Posterior vena cava (tissue), 2 donors: ENCODE measurements at regions not wholly inside any gene's neighbourhood (a gene's known extent, or its start where the extent isn't known, plus 50 kb on each side); places are given as distances from the start of the nearest gene placed in this dataset.

Experiments
- DNase-seq: peaks from one replicate; pipeline ENCODE4 v3.0.0-alpha.2; 2020; ENCODE audit warnings: low spot score
- intact Hi-C, 2 donors: fragments of 100-400 bp; cut with DNase I; formaldehyde crosslinking; loops; one replicate each; pipeline versions ENCODE4 v1.14.1 to v1.14.2; 2022 to 2023
- donor health status: DM: yes; HTN: yes; CAD: no.
- donor health status: DM: yes; HTN: yes; CAD: no.

DNA sequence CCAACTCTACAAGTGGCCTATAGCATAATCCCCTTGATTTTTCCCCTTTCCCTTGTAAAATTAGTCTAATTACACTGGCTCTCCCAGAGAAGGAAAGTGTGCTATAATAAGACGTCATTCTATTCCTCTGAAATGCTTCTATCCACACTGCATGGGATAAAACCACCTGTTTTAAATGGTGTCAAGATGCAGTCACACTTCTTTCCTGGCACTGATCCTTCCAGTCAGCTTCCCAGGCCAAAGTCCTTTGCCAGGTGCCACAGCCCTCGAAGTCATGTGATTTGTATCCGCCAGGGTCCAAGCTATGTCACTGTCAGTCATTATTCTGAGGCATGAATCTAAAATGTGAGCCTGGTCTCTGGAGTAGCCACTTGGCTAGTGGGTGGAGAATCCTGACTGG lies 169.0 kb upstream of the KIAA1217 start:
- intact Hi-C loops = no loop called here
- DNase-seq = no peak

DNA sequence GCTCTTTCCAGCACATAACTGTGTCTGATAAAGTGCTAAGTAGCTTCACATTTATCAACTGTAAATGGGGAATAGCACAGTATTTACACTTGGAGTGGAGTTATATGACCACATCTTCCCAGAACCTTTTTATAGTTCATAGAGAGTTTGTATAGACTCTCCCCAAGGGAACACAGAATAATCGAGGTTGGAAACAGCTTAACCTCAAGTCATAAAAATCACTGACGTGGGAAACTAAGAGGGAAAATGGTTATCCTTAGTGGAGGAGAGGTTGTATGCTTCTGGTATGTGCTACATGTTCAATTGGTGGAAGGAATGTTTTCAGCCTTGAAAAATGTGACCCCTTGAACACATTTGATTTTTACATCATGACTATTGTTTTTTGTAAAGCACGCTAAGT lies 167.9 kb upstream of the KIAA1217 start:
- intact Hi-C loops = no loop called here
- DNase-seq = no peak

DNA sequence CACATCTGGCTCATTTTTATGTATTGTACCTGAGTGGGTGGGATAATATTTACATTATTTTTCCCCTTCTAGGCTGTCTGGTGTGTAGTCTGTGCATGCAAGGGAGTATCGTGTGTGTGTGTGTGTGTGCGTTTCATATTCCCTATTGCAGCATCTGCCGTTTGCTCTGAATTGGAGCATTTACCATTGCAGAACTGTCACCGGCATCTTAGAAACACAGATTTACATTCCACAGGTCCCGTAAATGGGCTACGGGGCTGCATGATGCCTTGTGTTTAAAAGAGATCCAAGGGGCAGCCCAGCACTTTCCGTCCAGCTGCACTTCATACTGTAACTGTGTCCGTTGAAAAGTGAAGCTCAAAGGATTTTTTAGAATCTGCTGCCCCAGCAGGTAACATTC lies 167.1 kb upstream of the KIAA1217 start:
- DNase-seq = no peak
- intact Hi-C loops = no loop called here

DNA sequence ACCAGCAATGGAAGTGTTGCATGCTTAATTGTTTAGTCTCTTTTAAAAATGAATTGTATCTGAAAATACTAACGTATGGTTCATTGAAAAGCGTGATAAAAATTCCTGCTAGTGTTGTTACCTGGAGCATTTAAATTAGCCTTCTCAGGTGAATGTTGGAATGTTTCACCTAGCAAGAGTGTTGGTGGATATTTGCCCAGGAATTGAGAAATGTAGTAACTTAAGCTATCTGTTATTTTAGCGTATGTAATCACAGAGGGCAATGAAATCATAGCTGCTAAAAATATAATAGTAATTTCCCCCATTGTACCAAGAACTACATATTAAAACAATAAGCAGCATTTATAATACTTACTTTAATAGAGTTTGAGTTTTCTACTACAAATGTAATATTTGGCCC lies 166.1 kb upstream of the KIAA1217 start:
- intact Hi-C loops = no loop called here
- no peak for DNase-seq

DNA sequence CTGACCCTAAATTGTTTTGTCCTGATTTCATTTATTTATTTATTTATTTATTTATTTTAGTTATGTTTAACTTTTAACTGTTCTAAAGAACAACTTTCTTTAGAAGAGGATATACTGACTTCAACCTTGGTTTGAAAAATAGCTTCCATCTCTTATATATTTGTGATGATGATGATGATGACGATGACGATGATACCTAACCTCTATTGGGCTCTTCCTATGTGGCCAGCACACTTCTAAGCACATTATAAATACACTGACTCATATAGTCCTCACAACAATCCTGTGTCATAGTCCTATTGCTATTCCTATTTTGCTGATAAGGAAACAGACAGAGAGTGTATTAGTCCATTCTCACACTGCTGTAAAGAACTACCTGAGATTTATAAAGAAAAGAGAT lies 162.9 kb upstream of the KIAA1217 start:
- intact Hi-C loops = no loop called here
- no peak for DNase-seq

DNA sequence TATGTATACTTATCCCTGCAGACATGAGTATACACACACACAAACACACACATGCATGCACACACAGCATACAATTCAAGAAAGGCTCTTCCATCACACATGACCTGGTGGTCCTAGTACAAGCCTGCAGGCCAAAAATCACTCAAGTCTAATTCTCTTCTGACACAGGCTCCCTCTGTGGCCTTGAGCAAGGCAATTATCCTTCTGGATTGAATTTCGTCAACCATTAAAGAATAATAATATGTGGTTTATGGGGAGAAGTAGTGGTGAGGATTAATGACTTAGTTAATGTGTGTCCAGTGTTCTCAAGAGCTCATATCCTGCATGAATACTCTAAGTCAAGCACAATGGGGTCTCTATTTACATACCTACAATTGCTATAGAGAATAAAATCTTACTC lies 161.8 kb upstream of the KIAA1217 start:
- intact Hi-C loops = no loop called here
- DNase-seq = no peak

DNA sequence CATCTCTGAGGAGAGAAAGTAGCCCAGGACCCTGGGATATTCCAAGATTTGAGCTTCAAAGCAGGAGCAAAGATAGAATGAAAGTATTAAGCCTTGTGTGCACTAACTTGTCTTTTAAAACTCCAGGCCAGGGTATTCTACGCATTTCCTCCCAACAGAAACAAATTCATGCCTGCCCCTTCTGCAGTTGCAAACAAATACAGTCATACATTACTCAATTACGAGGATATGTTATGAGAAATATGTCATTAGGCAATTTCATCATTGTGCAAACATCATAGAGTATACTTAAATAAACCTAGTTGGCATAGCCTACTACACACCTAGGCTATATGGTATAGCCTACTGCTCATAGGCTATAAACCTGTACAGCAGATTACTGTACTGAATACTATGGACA lies 154.5 kb upstream of the KIAA1217 start:
- intact Hi-C loops = no loop called here
- DNase-seq = no peak

DNA sequence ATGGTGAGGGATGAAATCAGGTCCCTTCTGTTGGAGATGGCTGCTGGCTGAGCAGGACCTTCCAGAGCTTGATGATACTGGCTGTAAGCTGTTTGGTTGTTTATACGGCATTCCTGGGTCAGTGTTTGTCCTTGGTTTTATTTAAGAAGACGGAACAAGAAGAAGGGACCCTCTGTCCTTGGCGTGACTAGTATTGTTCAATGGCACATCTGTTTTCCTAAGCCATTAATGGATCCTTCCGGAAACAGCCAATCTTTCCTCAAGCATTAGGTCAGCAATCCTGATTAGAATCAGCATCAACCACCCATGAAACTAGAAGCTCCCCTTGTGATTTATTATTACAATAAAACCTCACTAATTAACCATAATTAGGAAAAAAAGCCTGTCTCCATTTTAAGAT lies 128.7 kb upstream of the KIAA1217 start:
- no peak for DNase-seq
- intact Hi-C loops = no loop called here

DNA sequence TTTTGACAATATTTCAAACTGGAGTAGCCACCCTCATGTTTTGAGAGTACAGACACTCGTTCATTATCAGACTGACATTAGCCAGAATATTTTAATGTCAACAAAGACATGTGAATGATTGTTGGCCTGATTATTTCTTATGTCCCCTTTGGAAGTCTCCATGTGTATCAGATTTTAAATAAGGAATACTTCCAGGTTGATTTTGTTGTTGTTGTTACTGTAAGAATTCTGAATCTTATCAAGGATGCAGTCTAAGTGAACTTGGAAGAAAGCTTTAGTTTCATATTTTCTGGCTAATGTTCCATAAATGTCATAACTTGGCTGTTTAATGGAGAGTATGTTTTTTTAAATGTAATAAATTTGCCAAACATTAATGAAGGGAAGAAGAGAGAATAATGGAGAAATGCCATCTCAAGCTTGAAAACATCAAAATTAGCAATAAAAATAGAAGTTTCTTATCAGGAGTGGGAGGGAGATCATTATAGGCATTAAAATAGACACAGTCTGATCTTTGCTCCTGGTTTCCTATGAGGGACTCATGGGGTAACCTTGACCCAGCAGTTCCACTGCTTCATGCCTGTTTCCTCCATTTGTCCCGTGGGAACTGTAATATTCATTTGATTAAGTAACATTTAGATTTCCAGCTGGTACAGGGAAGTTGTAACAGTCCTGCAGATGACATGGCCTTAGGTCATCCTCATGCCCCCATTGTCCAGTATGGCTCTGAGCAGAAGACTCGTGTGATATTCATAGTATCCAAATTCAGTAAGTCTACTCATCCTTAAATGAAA lies 122.4 kb upstream of the KIAA1217 start:
- DNase-seq = no peak
- intact Hi-C loops = no loop called here

DNA sequence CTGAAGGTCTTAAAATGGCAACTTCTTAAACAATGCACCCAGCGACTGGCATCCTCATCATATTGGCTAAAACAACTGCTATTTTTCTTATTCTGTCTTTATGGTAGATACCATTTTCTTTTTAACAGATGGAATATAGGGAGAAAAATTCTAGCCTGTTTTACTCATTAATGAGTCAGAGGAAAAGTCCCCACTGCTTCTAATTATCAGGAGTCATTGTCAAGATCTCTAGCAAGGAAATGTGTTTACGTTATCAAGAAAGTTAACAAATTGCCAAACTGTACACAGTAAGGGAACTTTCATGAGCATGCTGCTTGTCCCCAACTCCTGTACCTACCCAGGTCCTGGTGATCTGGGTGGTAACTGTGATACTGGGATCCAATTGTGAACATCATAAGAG lies 117.7 kb upstream of the KIAA1217 start:
- no peak for DNase-seq
- intact Hi-C loops = no loop called here

DNA sequence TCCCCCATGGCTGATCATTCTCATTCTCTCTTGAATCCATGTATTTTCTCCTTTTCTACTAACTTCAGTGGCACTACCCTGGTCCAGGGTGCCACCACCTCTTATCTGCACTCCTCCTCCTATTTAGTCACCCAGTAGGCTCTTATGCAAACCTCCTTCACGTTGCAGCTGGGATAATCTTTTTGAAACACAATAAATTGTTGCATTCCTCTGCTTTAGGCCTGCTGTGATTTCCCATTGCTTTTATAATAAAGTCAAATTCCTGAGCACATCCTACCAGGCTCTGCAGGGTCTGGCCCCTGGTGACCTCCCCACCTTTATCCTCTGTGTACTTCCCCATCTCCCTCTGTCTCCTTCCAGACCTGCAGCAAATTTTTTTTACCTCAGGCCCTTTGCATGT lies 112.7 kb upstream of the KIAA1217 start:
- DNase-seq = no peak

DNA sequence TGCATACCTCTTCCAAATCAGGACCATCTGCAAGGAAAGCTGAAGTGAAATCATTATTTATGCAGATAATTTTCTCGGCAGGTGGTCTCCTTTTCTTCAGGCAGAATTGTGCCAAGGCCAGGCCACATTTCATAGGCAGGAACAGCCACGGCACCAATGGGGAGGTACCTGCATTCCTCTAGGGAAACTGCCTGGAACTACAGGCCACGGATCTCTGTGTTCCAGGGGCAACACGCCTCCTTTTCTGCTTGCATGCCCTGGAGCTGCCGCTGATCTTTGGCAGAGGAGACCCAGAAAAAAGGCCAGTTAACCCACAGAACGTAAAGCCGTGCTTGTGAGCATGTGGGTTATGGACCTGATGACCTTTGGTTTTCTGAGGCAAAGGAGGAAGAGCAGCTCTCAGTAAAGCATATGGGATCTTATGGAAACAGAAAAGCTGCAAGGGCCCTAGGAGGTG lies 111.2 kb upstream of the KIAA1217 start:
- no peak for DNase-seq
- intact Hi-C loops = no loop called here

More for the DNA sequence above, 112.7 kb upstream of the KIAA1217 start:
- intact Hi-C loops = no loop called here

DNA sequence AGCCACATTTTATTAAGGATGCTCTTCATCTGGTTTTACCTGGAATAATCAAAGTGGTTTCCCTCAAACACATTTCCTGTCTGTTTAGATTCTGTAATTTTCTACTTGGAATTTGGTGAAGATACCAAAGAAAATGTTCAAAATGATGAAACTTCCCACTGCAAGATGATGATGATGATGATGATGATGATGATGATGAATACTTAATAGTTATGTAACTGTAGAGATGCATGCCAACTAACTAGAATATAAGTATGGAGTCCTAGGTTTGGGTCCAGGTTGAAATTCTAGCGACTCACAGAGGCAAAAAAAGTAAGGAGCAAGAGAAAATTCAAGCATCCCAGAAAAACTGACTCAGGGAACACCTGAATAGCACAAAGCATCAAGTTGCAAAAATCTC lies 104.0 kb upstream of the KIAA1217 start:
- intact Hi-C loops = no loop called here

DNA sequence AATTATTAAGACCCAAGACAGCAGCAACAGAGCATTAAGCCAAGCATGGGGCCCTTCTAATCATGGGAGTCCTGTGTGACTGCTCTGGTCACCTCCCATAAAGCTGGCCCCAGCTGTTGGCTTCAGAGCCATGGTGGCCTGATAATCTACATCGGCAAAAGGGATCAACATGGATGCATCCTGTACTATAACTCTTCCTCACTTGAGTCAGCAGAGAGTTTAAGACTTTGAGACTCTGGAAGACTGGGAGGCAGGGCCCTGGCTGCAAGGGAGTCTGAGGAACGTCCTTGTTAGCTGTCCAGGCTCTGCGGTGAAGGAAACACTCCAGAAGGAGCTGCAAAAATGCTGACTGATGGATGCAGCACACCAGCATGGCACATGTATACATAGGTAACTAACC lies 95.0 kb upstream of the KIAA1217 start:
- no peak for DNase-seq
- intact Hi-C loops = no loop called here

More for the DNA sequence above, 104.0 kb upstream of the KIAA1217 start:
- DNase-seq = no peak

DNA sequence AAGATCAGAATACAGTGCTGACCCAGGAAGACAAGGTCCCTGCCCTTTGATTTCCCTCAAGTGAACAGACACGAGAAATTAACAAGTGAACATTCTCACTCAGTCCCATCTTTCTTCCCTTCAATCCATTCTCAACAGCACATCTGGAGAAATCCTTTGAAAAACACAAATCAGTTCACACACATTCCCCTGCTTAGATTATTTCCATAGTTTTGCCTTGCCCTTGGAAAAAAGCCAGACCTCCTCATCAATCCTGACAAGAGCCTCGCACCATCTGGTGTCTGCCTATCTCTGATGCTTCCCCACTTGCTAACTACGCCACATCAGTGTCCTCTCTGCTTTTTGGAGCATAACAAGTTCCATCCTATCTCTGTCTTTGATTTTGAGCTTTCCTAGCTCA lies 94.4 kb upstream of the KIAA1217 start:
- intact Hi-C loops = no loop called here
- no peak for DNase-seq

DNA sequence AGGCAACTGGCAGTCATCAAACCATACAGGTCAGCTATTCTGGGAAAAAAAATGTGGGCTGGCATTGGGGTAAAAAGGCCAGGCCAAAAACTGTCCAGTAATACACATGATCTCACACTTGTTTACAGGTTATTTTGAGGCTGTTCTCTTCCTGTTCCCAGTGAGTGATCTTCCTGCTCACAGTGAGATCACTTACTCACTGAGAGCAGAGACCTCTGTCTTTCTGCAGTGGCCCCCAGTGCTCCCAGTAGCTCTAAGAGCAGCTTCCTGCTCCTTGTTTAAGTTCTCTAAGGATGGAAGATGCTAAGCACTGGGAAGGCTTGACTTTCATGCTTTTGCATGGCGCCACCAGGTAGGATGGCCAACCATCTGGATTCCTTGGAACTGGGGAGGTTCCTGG lies 93.5 kb upstream of the KIAA1217 start:
- intact Hi-C loops = no loop called here
- no peak for DNase-seq

DNA sequence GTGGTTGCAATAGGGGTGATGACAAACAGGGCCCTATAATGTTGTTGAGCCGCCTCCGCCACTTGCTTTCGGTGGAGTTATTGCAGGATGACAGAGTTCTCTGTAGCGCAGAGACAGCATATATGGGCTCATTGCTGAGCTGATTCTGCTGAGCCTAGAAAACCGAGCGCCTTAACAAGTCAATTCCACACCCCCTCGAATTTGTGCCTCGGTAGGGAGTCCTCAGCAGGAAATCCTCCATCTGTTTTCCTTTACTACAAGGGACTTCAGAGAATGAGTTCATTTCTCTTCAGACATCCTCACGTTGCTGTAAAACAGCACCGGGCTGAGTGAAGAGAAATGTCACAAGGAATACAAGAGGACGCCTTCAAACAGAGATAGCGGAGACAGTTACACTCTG lies 90.7 kb upstream of the KIAA1217 start:
- intact Hi-C loops = no loop called here
- no peak for DNase-seq

DNA sequence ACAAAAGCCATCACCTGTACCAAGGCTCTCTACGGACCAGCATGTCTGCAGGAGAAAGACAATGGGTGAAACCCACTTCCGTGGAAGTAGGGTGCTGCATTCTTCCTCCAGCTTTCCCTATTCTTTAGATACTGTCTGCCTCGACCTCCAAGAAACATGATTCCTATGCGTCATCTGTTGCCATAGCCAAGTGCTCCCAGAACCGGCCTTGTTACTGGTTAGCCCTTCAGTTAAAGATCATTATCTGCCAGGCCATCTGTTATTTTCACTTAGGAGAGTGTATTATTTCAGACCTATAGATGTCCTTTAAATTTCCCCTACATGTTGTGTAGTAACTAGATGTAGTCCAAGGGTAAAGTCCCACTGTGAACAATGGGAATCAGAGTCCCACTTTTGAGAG lies 89.0 kb upstream of the KIAA1217 start:
- DNase-seq = no peak
- intact Hi-C loops = no loop called here

DNA sequence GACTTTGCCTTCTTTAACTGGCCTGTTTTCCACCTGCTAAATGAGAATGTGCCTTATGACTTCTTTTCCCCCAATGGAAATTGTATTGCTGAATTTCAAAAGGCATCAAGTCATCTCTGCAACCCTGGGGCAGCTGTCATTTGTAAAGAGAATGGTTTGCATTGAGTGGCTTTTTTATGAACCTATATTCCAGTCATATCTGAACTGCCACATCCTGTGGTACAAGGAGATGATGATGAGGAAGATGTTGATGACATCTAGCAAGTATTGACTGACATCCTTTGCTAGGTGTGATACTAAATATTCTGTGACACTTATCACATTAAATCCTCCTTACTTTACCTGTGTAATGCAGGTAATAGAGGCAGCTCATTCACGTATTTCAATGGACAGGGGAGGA lies 88.3 kb upstream of the KIAA1217 start:
- no peak for DNase-seq
- intact Hi-C loops = no loop called here

DNA sequence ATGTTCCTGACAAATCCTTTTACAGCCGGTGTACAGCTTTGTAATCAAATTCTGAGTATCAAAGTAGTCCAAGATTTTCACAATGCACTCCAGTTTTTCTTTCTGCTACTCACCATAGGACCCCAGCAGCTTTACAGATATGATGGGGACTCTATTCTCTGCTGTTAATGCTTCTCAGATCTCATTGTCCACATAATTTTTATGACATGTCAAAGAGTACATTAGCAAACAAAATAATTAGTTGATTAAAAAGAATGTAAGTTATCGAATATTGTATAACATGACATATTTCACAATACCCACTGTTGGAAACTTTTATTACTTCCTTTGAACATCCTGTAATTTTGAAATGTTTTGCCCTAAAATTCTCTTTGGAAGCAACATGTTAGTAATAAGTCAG lies 81.4 kb upstream of the KIAA1217 start:
- intact Hi-C loops = no loop called here

DNA sequence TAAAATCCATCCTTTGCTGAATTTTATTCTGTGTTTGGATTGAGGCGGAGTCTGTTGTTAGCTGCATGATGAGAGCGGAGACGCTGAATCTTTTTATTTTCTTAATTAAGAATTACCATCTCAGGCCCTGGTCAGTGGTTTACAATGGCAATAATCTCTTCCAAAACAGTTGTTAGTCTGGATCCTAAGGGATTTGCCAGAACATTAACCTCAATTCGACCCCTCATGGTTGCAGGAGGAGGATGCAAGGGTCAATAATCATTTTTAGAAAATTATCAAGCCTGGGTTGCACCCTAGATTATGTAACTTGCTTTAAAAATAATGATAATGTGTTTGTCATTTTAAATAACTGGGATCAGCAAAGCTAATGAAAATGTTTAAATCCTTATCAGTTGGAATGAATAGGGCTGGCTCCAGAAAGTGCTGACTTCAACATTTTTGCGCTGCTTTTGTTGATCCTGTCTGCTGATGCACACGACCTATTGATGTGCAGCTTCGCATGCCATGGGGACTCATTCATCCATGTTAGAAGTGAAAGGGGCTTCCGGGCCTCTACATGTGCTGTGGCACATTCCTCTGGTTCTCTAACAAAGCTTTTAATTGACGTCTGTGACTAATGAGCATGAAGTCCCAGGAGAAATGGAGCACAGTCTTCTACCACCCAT lies 80.7 kb upstream of the KIAA1217 start:
- intact Hi-C loops = no loop called here

More for the DNA sequence above, 81.4 kb upstream of the KIAA1217 start:
- no peak for DNase-seq

More for the DNA sequence above, 80.7 kb upstream of the KIAA1217 start:
- DNase-seq = no peak
